Lower lobe of right lung (tissue), 2 donors: ENCODE measurements at regions not wholly inside any gene's neighbourhood (a gene's known extent, or its start where the extent isn't known, plus 50 kb on each side); places are given as distances from the start of the nearest gene placed in this dataset.

Experiments
- ATAC-seq, 2 donors: fragments of 200-7000 bp; cut with Tn5 transposase; one replicate each; pipeline ENCODE4 v1.9.1; 2020 to 2022; ENCODE audit warnings: mild to moderate bottlenecking in 2 of 2, moderate library complexity in 2 of 2
- DNase-seq: peaks from one replicate; pipeline ENCODE4 v3.0.0-alpha.2; 2020
- H3K27ac ChIP-seq: fragments of 200-600 bp; one replicate; pipeline ENCODE4 v1.8.0; 2022
- H3K27me3 ChIP-seq: fragments of 200-600 bp; one replicate; pipeline ENCODE4 v1.8.0; 2022; ENCODE audit warnings: low read depth
- H3K36me3 ChIP-seq: fragments of 200-600 bp; one replicate; pipeline ENCODE4 v1.8.0; 2022; ENCODE audit warnings: mild to moderate bottlenecking
- H3K4me1 ChIP-seq: fragments of 200-600 bp; one replicate; pipeline ENCODE4 v1.8.0; 2022
- H3K4me3 ChIP-seq: fragments of 200-600 bp; one replicate; pipeline ENCODE4 v1.8.0; 2022; ENCODE audit warnings: mild to moderate bottlenecking
- H3K9me3 ChIP-seq: fragments of 200-600 bp; one replicate; pipeline ENCODE4 v1.8.0; 2022
- intact Hi-C: fragments of 100-400 bp; cut with DNase I; formaldehyde crosslinking; loops from one replicate; pipeline ENCODE4 v1.11.0; 2022
- TF ChIP-seq, protein P1 (sequence below): fragments of 200-600 bp; IDR thresholded peaks from one replicate; pipeline ENCODE4 v1.8.0; 2022; ENCODE audit warnings: antibody characterized with exemption, mild to moderate bottlenecking
- donor health status: DM: no; HTN: yes; CAD: no; lungs with severe emphysema.

DNA sequence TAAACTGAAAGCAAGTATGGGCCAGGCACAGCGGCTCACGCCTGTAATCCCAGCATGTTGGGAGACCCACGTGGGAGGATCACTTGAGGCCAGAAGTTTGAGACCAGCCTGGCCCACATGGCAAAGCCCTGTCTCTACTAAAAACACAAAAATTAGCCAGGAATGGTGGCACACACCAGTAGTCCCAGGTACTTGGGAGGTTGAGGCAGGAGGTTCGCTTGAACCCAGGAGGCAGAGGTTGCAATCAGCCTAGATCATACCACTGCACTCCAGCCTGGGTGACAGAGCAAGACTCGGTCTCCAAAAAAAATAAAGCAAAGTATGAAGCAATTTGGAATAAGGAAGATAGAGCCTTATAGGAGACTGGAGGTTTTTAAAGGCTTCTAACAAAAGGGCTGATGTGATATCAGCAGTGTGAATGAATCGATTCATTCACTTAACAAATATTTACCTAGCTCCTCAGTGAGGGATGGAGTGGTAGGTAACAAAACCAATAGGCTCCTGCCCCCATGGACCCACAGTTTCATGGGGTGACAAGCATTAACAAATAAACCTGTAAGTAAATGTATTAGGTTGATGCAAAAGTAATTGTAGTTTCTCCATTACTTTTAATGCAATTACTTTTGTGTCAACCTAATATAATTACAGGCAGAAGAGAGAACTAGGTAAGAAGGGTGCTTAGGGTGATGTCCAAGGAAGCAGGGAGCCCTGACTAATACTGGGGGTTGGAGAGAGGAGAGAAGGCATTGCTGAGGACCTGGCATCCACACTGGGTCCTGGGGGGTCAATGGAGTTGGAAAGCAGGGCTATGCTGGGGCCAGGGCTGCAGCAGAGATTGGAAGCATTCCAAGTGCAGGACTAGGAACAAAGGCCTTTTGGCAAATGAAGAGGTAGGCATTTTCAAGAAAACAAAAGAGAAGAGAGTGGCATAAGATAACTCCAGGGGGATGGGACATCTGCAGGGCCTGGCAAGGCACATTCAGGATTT, 195.4 kb upstream of the ARL4C start:
- intact Hi-C loops = no loop called here
- no peaks in the 10 kb centered on the region for H3K27me3 ChIP-seq
- TF ChIP-seq, protein P1, sequence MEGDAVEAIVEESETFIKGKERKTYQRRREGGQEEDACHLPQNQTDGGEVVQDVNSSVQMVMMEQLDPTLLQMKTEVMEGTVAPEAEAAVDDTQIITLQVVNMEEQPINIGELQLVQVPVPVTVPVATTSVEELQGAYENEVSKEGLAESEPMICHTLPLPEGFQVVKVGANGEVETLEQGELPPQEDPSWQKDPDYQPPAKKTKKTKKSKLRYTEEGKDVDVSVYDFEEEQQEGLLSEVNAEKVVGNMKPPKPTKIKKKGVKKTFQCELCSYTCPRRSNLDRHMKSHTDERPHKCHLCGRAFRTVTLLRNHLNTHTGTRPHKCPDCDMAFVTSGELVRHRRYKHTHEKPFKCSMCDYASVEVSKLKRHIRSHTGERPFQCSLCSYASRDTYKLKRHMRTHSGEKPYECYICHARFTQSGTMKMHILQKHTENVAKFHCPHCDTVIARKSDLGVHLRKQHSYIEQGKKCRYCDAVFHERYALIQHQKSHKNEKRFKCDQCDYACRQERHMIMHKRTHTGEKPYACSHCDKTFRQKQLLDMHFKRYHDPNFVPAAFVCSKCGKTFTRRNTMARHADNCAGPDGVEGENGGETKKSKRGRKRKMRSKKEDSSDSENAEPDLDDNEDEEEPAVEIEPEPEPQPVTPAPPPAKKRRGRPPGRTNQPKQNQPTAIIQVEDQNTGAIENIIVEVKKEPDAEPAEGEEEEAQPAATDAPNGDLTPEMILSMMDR = no peak
- peaks cover 14% of the 10 kb centered on the region for H3K9me3 ChIP-seq
- no peak overlapping the region for H3K27ac ChIP-seq
- H3K4me3 ChIP-seq = no peak overlapping the region
- ATAC-seq (no peak), DNase-seq (no peak)
- peaks cover 12% of the 10 kb centered on the region for H3K4me1 ChIP-seq
- no peaks in the 10 kb centered on the region for H3K36me3 ChIP-seq

DNA sequence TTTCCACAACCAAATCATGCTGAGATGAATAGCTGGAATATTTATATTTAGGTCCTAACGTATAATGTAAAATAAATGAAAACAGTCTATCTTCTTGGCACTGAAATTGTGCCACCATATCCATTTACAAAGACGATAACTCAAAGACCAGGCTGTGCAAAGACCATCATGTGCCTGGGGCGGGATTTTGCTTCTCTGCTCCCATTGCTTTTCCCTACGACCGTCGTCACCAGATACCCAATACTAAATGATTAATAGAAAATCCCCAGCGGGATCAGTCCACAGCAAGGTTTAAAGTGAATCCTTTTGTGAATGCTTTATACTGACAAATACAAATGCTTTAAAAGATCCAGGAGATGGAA, 194.3 kb upstream of the ARL4C start:
- TF ChIP-seq, protein P1 = no peak
- Histone ChIP-seq H3K4me3 (no peak overlapping the region), H3K27ac (no peak overlapping the region), H3K9me3 (peaks cover 7% of the 10 kb centered on the region), H3K36me3 (no peaks in the 10 kb centered on the region), H3K4me1 (peaks cover 12% of the 10 kb centered on the region), H3K27me3 (no peaks in the 10 kb centered on the region)
- DNase-seq (no peak), ATAC-seq (no peak)
- intact Hi-C loops = no loop called here

DNA sequence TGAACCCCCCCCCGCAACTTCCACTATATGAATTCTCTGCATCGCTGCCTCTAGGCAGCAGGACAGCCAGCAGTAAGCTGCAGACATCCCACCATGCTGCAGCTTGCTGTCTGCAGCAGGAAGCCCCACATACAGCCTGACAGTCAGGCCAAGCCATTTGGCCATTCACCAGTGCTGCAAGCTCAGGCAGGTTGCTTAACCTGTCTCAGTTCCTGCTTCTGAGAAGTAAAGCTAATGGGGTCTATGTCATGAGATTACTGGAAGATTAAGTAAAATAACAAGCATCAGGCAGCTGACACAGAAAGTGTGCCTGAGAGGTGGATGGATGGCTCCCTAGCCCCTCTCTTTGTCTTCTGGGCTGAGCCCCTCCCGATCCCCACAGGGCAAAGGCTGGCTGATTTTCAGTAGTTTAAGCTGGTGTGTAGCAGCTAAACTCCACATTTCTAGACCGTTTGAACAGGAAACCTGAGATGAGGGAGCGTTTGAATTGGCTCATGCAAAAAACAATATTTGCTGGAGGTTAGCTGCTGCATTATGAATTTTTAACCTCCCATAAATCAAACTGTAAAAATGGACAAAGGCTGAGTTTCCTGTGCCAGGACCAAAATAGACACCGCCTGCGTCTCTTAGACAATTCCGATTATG, 193.8 kb upstream of the ARL4C start:
- peaks cover 7% of the 10 kb centered on the region for H3K9me3 ChIP-seq
- TF ChIP-seq, protein P1 = no peak
- H3K4me1 ChIP-seq = peaks cover 12% of the 10 kb centered on the region
- no peak overlapping the region for H3K27ac ChIP-seq
- intact Hi-C loops = no loop called here
- DNase-seq (no peak), ATAC-seq (no peak)
- H3K36me3 ChIP-seq = no peaks in the 10 kb centered on the region
- no peak overlapping the region for H3K4me3 ChIP-seq
- no peaks in the 10 kb centered on the region for H3K27me3 ChIP-seq

DNA sequence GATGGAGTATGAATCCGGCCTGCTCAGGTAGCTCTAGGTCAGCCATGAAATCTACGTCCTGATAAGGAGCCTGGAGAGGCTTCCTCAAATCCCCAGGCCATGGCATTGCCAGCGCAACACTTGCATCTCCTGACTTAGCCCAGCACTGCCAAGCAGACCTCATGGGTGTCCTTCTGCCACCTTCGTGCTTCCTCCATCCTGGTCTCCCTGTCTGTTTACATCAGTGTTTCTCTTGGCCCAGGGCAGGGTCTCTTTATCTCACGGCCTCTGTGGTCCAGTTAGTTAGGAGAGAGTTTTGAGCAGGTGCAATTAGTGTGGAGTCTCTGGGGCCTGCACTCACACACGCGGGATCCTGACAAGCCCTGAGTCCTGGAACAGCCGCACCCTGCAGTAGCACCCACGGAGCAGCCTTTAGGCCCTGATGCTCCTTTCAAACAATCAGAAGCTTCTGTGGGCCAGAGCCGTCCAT, 193.1 kb upstream of the ARL4C start:
- no peaks in the 10 kb centered on the region for H3K27me3 ChIP-seq
- peaks cover 12% of the 10 kb centered on the region for H3K4me1 ChIP-seq
- no peak overlapping the region for H3K27ac ChIP-seq
- DNase-seq = no peak
- H3K4me3 ChIP-seq = no peak overlapping the region
- intact Hi-C loops = no loop called here
- H3K36me3 ChIP-seq = no peaks in the 10 kb centered on the region
- no peak for ATAC-seq
- peaks cover under 1% of the 10 kb centered on the region for H3K9me3 ChIP-seq
- TF ChIP-seq, protein P1 = no peak

DNA sequence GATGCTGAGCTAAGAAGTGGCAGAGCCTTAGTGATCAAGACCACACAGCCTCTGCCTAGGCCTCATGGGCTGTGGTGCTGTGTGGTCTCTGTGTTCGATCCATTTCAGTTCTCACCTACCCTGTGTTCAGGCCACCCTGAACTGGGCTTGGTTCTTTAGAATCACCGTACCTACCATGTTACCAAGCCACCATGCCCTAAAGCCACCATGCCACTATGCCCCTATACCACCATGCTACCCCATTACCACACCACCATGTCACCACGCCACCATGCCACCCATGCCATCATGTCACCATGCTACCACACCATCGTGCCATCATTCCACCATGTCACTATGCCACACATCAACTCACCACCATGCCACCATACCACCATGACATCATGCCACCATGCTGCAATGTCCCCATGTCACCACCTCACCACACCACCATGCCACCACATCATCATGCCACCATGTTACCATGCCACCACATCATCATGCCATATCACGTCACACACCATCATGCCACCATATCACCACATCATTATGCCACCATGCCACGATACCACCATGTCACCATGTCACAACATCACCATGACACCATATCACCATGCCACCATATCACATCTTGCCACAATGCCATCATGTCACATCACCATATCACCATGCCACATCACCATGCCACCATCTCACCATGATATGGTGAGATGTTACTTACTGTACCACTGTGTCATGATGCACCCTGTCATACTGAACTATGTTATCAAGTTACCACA, 191.0 kb upstream of the ARL4C start:
- ATAC-seq (no peak), DNase-seq (no peak)
- Histone ChIP-seq H3K9me3 (no peaks in the 10 kb centered on the region), H3K36me3 (no peaks in the 10 kb centered on the region), H3K4me1 (peaks cover 12% of the 10 kb centered on the region), H3K27ac (no peak overlapping the region), H3K27me3 (no peaks in the 10 kb centered on the region), H3K4me3 (no peak overlapping the region)
- intact Hi-C loops = no loop called here
- TF ChIP-seq, protein P1 = no peak
